ENCODE measurements at regions not wholly inside any gene's neighbourhood (a gene's known extent, or its start where the extent isn't known, plus 50 kb on each side); places are given as distances from the start of the nearest gene placed in this dataset.

DNA sequence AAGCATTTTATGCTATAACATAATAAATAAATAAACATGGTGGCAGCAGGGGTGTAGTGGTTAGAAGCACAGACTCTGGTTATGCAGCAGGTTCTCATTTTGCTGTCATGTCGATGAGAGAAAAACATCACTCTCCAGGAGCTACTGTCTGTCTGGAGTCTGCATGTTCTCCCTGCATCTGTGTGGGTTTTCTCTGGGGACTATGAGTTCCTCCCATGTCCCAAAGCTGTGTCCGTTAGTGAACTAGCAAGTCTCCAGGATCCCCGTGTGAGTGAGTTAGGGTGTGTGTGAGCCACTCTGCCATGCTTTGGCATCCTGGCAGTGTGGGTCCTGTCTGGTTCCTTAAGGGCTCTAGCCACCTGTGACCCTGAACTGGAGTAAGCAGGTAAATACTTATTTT is 585.6 kb upstream of the AGA start:
- ChIA-PET POLR2A (no interaction called here), CTCF (no interaction called here)
- ATAC-seq (replicated peaks in 1 of 4) (no peak), DNase-seq (no peak)
- Mint-ChIP-seq H3K36me3 (no peaks in the 10 kb centered on the region), H3K4me1 (no peaks in the 10 kb centered on the region), H3K27me3 (no peaks in the 10 kb centered on the region), H3K4me3 (no peak overlapping the region), H3K9me3 (peaks cover 4 to 16% (median 7%) of the 10 kb centered on the region in 3 donors), H3K27ac (no peak overlapping the region)
- 85% methylated on average over 2 of the region's 3 CpGs for WGBS (ENCODE audit: insufficient coverage)
- Histone ChIP-seq H3K9me3 (no peaks in the 10 kb centered on the region), H3K4me3 (ENCODE audit: control insufficient read depth in 1 of 2, extremely low read depth in 1 of 2, low read length in 1 of 2) (no peak overlapping the region), H3K27ac (ENCODE audit: low read length) (no peak overlapping the region), H3K36me3 (ENCODE audit: control insufficient read depth in 2 of 2, extremely low read depth in 1 of 2, insufficient read depth in 1 of 2, low read length in 1 of 2) (no peaks in the 10 kb centered on the region), H3K4me1 (ENCODE audit: control insufficient read depth in 1 of 2, extremely low read depth in 1 of 2, insufficient read depth in 2 of 2, low read length in 2 of 2) (no peaks in the 10 kb centered on the region), H3K27me3 (replicated peaks in 1 of 2; ENCODE audit: control insufficient read depth in 2 of 2, extremely low read depth in 1 of 2, insufficient read depth in 2 of 2, low read length in 1 of 2) (no peaks in the 10 kb centered on the region)

DNA sequence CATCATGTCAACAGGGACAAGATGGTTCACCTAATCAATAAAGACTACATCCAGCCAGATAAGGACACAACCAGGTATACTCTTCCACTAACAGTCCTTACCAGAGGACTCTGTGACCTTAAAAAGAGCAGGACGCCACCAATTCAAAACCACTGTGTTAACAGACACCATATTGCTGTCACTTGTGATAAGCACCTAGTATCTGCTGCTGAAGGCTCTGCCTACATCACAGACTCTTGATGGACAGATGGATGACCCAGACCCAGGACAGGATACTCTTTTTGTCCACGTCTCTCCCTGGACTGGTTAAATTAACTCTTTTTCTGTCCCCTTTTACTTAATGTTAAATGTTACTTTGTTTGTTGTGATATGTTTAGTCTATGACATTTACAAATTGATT is 586.2 kb upstream of the AGA start:
- Mint-ChIP-seq H3K27me3 (no peaks in the 10 kb centered on the region), H3K4me3 (no peak overlapping the region), H3K27ac (no peak overlapping the region), H3K36me3 (no peaks in the 10 kb centered on the region), H3K9me3 (peaks cover 4 to 16% (median 7%) of the 10 kb centered on the region in 3 donors), H3K4me1 (no peaks in the 10 kb centered on the region)
- H3K4me1 ChIP-seq (ENCODE audit: control insufficient read depth in 1 of 2, extremely low read depth in 1 of 2, insufficient read depth in 2 of 2, low read length in 2 of 2): no peaks in the 10 kb centered on the region
- no peak overlapping the region for H3K4me3 ChIP-seq (ENCODE audit: control insufficient read depth in 1 of 2, extremely low read depth in 1 of 2, low read length in 1 of 2)
- ChIA-PET CTCF (no interaction called here), POLR2A (no interaction called here)
- H3K27me3 ChIP-seq (replicated peaks in 1 of 2; ENCODE audit: control insufficient read depth in 2 of 2, extremely low read depth in 1 of 2, insufficient read depth in 2 of 2, low read length in 1 of 2): no peaks in the 10 kb centered on the region
- DNase-seq: no peak
- no peaks in the 10 kb centered on the region for H3K36me3 ChIP-seq (ENCODE audit: control insufficient read depth in 2 of 2, extremely low read depth in 1 of 2, insufficient read depth in 1 of 2, low read length in 1 of 2)
- ATAC-seq (replicated peaks in 1 of 4): no peak
- no peaks in the 10 kb centered on the region for H3K9me3 ChIP-seq
- WGBS (ENCODE audit: insufficient coverage): no CpG with 5 or more reads among the region's 2 CpGs
- no peak overlapping the region for H3K27ac ChIP-seq (ENCODE audit: low read length)

DNA sequence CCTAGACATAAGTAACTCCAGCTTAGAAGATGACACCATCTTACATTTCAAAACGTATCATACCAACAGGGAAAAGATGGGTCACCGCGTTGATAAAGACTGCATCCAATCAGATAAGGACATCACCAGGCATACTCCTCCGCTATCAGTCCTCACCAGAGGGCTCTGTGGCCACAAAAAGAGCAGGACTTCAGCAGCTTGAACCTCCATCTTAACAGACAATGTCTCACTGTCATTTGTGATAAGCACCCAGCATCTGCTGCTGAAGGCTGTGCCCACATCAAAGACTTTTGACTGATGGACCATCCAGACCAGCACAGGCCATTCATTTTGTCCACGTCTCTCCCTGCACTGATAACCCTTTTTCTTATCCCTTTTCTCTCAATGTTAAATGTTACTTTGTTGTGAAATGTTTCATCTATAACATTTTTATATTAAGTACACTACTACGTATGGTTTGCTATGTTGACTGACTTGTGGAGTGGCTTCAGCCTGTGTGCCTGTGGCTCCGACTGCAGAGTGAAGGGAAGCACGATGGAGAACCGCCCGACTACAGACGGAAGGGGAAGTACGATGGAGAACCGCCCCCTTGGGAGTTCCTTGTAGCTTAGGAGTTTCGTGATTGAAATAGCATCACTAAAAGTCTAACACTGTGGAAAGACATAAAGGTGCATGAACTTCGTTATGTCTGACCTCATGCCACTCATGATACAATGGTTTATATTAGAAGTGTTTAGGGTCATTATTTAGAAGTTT is 595.4 kb upstream of the AGA start:
- 65% methylated on average over 5 of the region's 15 CpGs for WGBS (ENCODE audit: insufficient coverage)
- Mint-ChIP-seq H3K4me1 (no peaks in the 10 kb centered on the region), H3K27ac (no peak overlapping the region), H3K36me3 (no peaks in the 10 kb centered on the region), H3K9me3 (peaks cover 2 to 21% (median 10%) of the 10 kb centered on the region in 3 donors), H3K27me3 (no peaks in the 10 kb centered on the region), H3K4me3 (no peak overlapping the region)
- Histone ChIP-seq H3K27ac (ENCODE audit: low read length) (no peak overlapping the region), H3K4me1 (ENCODE audit: control insufficient read depth in 1 of 2, extremely low read depth in 1 of 2, insufficient read depth in 2 of 2, low read length in 2 of 2) (no peaks in the 10 kb centered on the region), H3K9me3 (peaks cover 2% of the 10 kb centered on the region), H3K36me3 (ENCODE audit: control insufficient read depth in 2 of 2, extremely low read depth in 1 of 2, insufficient read depth in 1 of 2, low read length in 1 of 2) (no peaks in the 10 kb centered on the region), H3K27me3 (replicated peaks in 1 of 2; ENCODE audit: control insufficient read depth in 2 of 2, extremely low read depth in 1 of 2, insufficient read depth in 2 of 2, low read length in 1 of 2) (no peaks in the 10 kb centered on the region), H3K4me3 (ENCODE audit: control insufficient read depth in 1 of 2, extremely low read depth in 1 of 2, low read length in 1 of 2) (no peak overlapping the region)
- POLR2A ChIA-PET: no interaction called here
- CTCF ChIA-PET: no interaction called here
- no peak for ATAC-seq (replicated peaks in 1 of 4)
- no peak for DNase-seq

DNA sequence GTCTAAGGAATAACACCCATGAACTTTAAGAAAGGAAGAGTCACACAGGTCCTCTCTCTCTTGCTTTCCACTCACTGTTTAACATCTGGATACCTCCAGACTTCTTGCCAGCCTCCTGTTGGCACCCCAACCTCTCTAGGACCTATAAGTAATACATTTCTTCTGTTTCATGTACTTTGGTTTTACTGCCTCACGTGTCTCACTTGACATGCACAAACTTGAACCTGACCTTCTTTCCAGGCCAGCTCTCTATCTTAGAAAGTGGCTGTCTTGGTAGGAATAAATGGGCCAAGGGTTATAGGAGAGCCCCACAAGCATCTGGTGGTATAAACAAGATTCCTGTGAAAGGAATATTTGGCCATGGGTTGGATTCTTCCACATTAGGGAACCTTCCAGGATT is 614.8 kb upstream of the AGA start:
- H3K27me3 Mint-ChIP-seq: no peaks in the 10 kb centered on the region
- ChIA-PET CTCF (no interaction called here), POLR2A (no interaction called here)
- no peaks in the 10 kb centered on the region for H3K27me3 ChIP-seq (replicated peaks in 1 of 2; ENCODE audit: control insufficient read depth in 2 of 2, extremely low read depth in 1 of 2, insufficient read depth in 2 of 2, low read length in 1 of 2)
- H3K36me3 Mint-ChIP-seq: no peaks in the 10 kb centered on the region
- peaks cover 8 to 15% (median 8%) of the 10 kb centered on the region in 3 donors for H3K9me3 Mint-ChIP-seq
- DNase-seq: no peak
- H3K27ac ChIP-seq (ENCODE audit: low read length): no peak overlapping the region
- H3K36me3 ChIP-seq (ENCODE audit: control insufficient read depth in 2 of 2, extremely low read depth in 1 of 2, insufficient read depth in 1 of 2, low read length in 1 of 2): no peaks in the 10 kb centered on the region
- H3K9me3 ChIP-seq: no peaks in the 10 kb centered on the region
- no peaks in the 10 kb centered on the region for H3K4me1 ChIP-seq (ENCODE audit: control insufficient read depth in 1 of 2, extremely low read depth in 1 of 2, insufficient read depth in 2 of 2, low read length in 2 of 2)
- no peak overlapping the region for H3K4me3 Mint-ChIP-seq
- no peak for ATAC-seq (replicated peaks in 1 of 4)
- no peak overlapping the region for H3K27ac Mint-ChIP-seq
- no CpG with 5 or more reads among the region's 1 CpG for WGBS (ENCODE audit: insufficient coverage)
- H3K4me3 ChIP-seq (ENCODE audit: control insufficient read depth in 1 of 2, extremely low read depth in 1 of 2, low read length in 1 of 2): no peak overlapping the region
- no peaks in the 10 kb centered on the region for H3K4me1 Mint-ChIP-seq

DNA sequence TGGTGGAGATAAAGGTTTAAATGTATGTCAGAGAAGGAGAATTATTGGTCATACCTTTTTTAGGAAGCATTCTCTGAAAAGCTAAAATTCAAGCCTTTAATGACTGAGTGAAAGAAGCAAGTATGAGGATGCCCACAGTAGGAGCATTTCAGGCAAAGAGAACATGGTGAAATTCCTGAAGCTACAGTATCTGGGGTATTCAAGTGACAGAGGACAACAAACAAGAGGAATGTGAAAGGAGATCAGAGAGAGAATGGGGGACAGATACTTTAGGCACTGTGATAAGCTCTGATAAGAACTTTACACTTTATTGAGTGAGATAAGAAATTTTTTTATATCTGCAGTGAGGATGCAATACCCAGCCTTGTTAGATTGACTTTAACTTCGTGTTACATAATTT is 621.3 kb upstream of the AGA start:
- ATAC-seq (replicated peaks in 1 of 4) (no peak), DNase-seq (no peak)
- H3K36me3 ChIP-seq (ENCODE audit: control insufficient read depth in 2 of 2, extremely low read depth in 1 of 2, insufficient read depth in 1 of 2, low read length in 1 of 2): no peaks in the 10 kb centered on the region
- H3K4me1 Mint-ChIP-seq: no peaks in the 10 kb centered on the region
- H3K27ac Mint-ChIP-seq: no peak overlapping the region
- no peaks in the 10 kb centered on the region for H3K4me1 ChIP-seq (ENCODE audit: control insufficient read depth in 1 of 2, extremely low read depth in 1 of 2, insufficient read depth in 2 of 2, low read length in 2 of 2)
- no peaks in the 10 kb centered on the region for H3K27me3 Mint-ChIP-seq
- no CpG with 5 or more reads among the region's 1 CpG for WGBS (ENCODE audit: insufficient coverage)
- no peaks in the 10 kb centered on the region for H3K27me3 ChIP-seq (replicated peaks in 1 of 2; ENCODE audit: control insufficient read depth in 2 of 2, extremely low read depth in 1 of 2, insufficient read depth in 2 of 2, low read length in 1 of 2)
- ChIA-PET CTCF (no interaction called here), POLR2A (no interaction called here)
- no peaks in the 10 kb centered on the region for H3K9me3 ChIP-seq
- no peaks in the 10 kb centered on the region for H3K36me3 Mint-ChIP-seq
- H3K4me3 ChIP-seq (ENCODE audit: control insufficient read depth in 1 of 2, extremely low read depth in 1 of 2, low read length in 1 of 2): no peak overlapping the region
- H3K4me3 Mint-ChIP-seq: no peak overlapping the region
- H3K9me3 Mint-ChIP-seq: peaks cover 0 to 4% (median 0%) of the 10 kb centered on the region in 3 donors
- H3K27ac ChIP-seq (ENCODE audit: low read length): no peak overlapping the region

DNA sequence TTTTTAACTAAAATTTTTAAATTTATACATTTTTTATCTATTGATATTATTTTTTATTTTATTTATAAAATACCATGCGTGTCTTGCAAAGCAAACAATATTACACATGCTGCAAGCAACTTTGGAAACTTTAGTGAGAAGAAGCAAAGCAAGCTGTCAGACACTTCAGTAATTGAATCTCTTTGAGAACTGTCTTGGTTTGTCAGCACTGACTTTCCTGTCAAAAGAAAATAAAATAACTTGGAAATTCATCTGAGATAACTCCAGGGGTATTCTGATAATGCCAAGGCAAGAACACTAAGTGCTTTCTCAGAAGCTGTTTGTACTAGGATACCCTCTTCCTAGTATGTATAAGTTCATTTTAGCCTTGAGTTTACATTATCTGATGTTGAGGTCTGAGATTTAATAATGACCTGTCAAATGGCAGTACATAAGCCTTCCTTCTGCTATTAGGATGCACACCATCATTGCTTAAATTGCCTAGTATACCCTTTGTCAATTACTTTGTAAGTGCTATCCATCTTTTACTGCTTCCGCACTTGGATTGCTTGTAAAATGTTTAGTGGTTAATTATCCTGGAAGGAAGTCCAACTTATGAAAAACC is 624.2 kb upstream of the AGA start:
- Mint-ChIP-seq H3K4me3 (no peak overlapping the region), H3K27me3 (no peaks in the 10 kb centered on the region), H3K4me1 (no peaks in the 10 kb centered on the region), H3K36me3 (no peaks in the 10 kb centered on the region), H3K27ac (no peak overlapping the region), H3K9me3 (peaks cover 0 to 4% (median 0%) of the 10 kb centered on the region in 3 donors)
- H3K27me3 ChIP-seq (replicated peaks in 1 of 2; ENCODE audit: control insufficient read depth in 2 of 2, extremely low read depth in 1 of 2, insufficient read depth in 2 of 2, low read length in 1 of 2): no peaks in the 10 kb centered on the region
- ATAC-seq (replicated peaks in 1 of 4) (no peak), DNase-seq (no peak)
- ChIA-PET POLR2A (no interaction called here), CTCF (no interaction called here)
- no peaks in the 10 kb centered on the region for H3K36me3 ChIP-seq (ENCODE audit: control insufficient read depth in 2 of 2, extremely low read depth in 1 of 2, insufficient read depth in 1 of 2, low read length in 1 of 2)
- H3K9me3 ChIP-seq: no peaks in the 10 kb centered on the region
- H3K4me1 ChIP-seq (ENCODE audit: control insufficient read depth in 1 of 2, extremely low read depth in 1 of 2, insufficient read depth in 2 of 2, low read length in 2 of 2): no peaks in the 10 kb centered on the region
- WGBS (ENCODE audit: insufficient coverage): no CpG with 5 or more reads among the region's 2 CpGs
- no peak overlapping the region for H3K4me3 ChIP-seq (ENCODE audit: control insufficient read depth in 1 of 2, extremely low read depth in 1 of 2, low read length in 1 of 2)
- no peak overlapping the region for H3K27ac ChIP-seq (ENCODE audit: low read length)
